Mucosa of rectum (tissue), 2 donors: ENCODE measurements at regions not wholly inside any gene's neighbourhood (a gene's known extent, or its start where the extent isn't known, plus 50 kb on each side); places are given as distances from the start of the nearest gene placed in this dataset.
"Not testable (repeated sequence)": the region's sequence is repeated elsewhere in the genome, so short reads cannot be mapped to it uniquely, and the experiment has no call there.

ENCODE experiments used
- H3K27ac ChIP-seq, 2 donors: one replicate each; pipeline ENCODE4 v1.7.0; 2013; ENCODE audit warnings: inconsistent platforms in 2 of 2, low read depth in 2 of 2, low read length in 2 of 2
- H3K27me3 ChIP-seq, 2 donors: one replicate each; pipeline ENCODE4 v1.7.0; 2013; ENCODE audit warnings: low read length in 2 of 2; ENCODE audit not compliant: control insufficient read depth in 2 of 2, insufficient read depth in 2 of 2
- H3K36me3 ChIP-seq, 2 donors: one replicate each; pipeline ENCODE4 v1.7.0; 2013; ENCODE audit warnings: low read length in 2 of 2; ENCODE audit not compliant: control insufficient read depth in 2 of 2, insufficient read depth in 2 of 2
- H3K4me1 ChIP-seq, 2 donors: one replicate each; pipeline ENCODE4 v1.7.0; 2013; ENCODE audit warnings: low read length in 2 of 2, mild to moderate bottlenecking in 1 of 2; ENCODE audit not compliant: control insufficient read depth in 2 of 2, insufficient read depth in 2 of 2
- H3K4me3 ChIP-seq, 2 donors: one replicate each; pipeline ENCODE4 v1.7.0; 2013; ENCODE audit warnings: low read length in 2 of 2
- H3K9ac ChIP-seq, 2 donors: one replicate each; pipeline ENCODE4 v1.7.0; 2013; ENCODE audit warnings: low read length in 2 of 2, low read depth in 1 of 2, mild to moderate bottlenecking in 1 of 2
- H3K9me3 ChIP-seq, 2 donors: one replicate each; pipeline ENCODE4 v1.7.0; 2013; ENCODE audit warnings: low read length in 2 of 2; ENCODE audit not compliant: control insufficient read depth in 2 of 2
- donor health status: healthy.
- donor health status: Normal muscosa, but diverticular disease.

DNA sequence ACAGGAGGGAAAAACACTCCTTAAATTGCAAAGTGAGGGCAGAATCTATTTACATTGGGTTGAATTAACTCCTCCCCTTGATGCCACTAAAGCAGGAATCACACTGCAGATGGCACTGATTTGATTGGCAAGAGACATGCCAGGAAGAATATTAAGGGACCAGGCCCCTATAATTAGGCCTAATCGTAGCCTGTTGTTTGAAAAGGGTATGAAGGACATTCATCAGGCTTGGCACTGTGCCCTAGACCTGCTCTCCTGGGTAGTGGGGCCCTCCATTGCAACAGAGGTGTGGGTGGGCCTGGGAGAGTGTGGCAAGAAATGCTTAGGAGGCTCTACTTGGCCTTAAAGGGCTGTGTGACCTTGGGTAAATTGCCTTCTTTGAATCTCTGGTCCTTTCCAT lies 102.3 kb downstream of the SINHCAF start:
- H3K27me3 ChIP-seq, H3K36me3 ChIP-seq, H3K4me3 ChIP-seq, H3K9ac ChIP-seq, H3K27ac ChIP-seq, H3K9me3 ChIP-seq, H3K4me1 ChIP-seq: not testable (repeated sequence)

DNA sequence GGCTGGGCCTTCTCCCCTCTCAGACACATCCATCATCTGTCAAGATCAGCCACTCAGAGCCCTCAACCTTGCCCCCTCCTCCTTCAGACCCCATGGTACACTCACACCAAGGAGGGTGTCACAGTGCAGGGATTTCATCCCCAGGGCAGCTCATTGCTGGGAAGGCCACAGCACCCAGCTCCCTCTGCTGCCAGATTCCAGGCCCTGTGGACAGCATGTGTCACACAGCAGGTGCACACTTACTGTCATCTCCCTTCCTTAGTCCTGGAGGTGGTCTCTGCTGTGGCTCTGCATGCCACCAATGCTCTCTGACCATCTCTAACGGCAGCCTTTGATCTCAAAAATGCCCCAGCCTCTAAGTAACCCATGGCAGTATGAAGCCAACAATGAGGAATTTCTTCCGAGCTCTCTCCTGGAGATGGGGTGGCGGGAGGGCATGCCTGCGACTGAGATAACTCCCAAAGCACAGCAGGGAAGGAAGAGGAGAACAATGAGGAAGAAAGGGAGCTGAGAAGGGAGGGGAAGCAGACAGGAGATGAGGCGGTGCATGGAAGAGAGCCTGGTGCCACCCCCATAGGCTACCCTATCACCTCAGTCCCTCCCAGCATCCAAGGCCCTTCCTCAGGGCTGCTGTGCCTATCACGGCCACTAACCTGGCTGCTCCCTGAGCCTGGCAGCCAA lies 101.0 kb downstream of the SINHCAF start:
- H3K4me1 ChIP-seq = peaks cover 0 to 2% of the 10 kb centered on the region in 2 donors

DNA sequence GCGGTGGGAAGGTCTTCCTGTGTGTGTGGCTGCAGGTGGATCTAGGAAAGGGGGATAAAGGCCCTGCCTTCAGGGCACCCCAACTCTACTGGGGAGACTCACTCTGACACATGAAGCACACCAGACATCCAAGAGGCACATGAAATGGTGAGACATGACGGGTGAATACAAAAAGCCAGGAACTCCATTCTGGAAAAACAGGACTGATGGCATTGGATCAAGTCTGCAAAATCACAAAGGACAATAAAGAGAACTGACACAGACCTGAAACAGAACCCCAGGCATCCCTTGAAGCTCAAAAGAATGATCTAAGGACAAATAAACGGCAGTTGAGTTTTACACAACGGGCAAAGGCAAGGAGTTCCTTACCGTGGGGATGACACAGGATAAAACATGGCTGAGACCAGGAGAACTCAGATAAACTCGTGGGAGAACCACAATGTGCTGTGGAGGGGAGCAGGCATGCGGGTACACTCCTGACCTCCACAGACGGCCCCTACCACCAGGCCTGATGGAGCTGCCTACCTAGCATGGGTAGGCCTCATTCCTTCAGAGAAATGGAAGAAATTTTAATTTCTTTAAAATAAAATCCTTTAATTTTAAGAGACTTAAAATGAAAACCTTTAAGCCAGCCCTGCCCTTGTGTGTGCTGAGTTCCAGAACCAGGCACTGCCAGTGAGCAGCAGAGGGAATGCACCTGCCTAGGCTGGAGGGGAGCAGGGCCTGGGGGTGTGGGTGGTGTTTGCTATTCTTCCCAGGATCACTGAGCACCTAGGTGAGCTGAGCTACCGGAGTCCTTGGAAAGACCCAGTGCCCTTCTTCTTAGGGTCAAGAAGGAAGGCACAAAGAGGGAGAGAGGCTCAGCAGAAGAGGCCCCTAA lies 100.1 kb downstream of the SINHCAF start:
- Histone ChIP-seq H3K9me3 (no peaks in the 10 kb centered on the region), H3K27ac (no peak overlapping the region)

More for the DNA sequence above, 101.0 kb downstream of the SINHCAF start:
- no peak overlapping the region for H3K27ac ChIP-seq
- H3K4me3 ChIP-seq = no peak overlapping the region
- no peaks in the 10 kb centered on the region for H3K36me3 ChIP-seq
- H3K9ac ChIP-seq = no peak overlapping the region
- H3K9me3 ChIP-seq = no peaks in the 10 kb centered on the region
- H3K27me3 ChIP-seq = no peaks in the 10 kb centered on the region

DNA sequence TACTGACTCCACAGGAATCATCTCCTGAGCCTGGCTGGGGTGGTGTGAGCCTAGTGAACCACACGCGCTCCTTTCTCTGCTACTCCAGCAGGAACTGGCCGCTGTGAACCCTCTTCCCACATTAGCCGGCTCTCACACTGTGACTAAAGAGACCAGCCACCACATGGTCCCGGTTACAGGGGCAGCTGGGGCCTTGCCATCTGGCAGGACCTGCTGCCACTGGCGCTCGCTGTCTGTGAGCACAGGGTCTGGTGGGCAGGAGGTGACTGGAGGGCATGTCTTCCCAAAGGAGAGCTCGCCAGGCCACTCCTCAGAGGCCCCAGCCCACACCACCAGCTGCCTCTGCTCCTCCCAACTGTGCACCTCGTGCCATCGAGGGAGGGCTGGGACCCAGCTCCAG lies 99.3 kb downstream of the SINHCAF start:
- Histone ChIP-seq H3K36me3 (no peaks in the 10 kb centered on the region), H3K4me1 (no peaks in the 10 kb centered on the region), H3K27ac (no peak overlapping the region), H3K9me3 (no peaks in the 10 kb centered on the region), H3K9ac (no peak overlapping the region), H3K4me3 (no peak overlapping the region), H3K27me3 (no peaks in the 10 kb centered on the region)

More for the DNA sequence above, 100.1 kb downstream of the SINHCAF start:
- Histone ChIP-seq H3K4me1 (peaks cover 0 to 2% of the 10 kb centered on the region in 2 donors), H3K36me3 (no peaks in the 10 kb centered on the region), H3K4me3 (no peak overlapping the region), H3K9ac (no peak overlapping the region), H3K27me3 (no peaks in the 10 kb centered on the region)

DNA sequence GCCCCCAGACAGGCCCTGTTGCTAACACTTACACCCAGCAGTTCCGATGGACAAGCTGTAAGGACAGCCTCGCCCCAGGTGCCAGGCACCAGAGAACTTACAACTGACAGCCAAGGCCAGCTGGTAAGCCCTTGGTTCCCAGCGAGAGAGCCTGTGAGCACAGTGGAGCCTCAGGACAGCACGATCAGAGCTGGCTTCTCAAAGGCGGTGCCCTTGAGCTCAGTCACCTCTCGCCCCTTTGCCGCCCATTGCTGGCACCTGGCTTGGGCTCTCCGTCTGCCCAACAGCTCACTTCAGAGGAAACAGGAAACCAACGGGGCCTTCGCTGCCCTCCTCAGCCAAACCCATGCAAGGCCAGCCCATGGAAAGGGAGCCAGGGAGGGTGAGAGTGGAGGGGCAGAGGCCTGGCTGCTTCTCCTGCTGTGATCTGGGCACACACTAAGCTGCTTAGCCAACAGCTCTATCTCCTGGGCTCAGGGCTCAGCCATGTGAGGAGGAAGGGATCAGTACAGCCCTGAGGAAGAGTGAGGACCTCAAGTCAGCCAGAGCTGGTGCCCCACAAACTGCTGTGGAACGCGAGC lies 98.5 kb downstream of the SINHCAF start:
- no peaks in the 10 kb centered on the region for H3K4me1 ChIP-seq
- H3K36me3 ChIP-seq = no peaks in the 10 kb centered on the region
- no peaks in the 10 kb centered on the region for H3K9me3 ChIP-seq
- no peak overlapping the region for H3K4me3 ChIP-seq
- no peak overlapping the region for H3K9ac ChIP-seq
- no peaks in the 10 kb centered on the region for H3K27me3 ChIP-seq
- no peak overlapping the region for H3K27ac ChIP-seq

DNA sequence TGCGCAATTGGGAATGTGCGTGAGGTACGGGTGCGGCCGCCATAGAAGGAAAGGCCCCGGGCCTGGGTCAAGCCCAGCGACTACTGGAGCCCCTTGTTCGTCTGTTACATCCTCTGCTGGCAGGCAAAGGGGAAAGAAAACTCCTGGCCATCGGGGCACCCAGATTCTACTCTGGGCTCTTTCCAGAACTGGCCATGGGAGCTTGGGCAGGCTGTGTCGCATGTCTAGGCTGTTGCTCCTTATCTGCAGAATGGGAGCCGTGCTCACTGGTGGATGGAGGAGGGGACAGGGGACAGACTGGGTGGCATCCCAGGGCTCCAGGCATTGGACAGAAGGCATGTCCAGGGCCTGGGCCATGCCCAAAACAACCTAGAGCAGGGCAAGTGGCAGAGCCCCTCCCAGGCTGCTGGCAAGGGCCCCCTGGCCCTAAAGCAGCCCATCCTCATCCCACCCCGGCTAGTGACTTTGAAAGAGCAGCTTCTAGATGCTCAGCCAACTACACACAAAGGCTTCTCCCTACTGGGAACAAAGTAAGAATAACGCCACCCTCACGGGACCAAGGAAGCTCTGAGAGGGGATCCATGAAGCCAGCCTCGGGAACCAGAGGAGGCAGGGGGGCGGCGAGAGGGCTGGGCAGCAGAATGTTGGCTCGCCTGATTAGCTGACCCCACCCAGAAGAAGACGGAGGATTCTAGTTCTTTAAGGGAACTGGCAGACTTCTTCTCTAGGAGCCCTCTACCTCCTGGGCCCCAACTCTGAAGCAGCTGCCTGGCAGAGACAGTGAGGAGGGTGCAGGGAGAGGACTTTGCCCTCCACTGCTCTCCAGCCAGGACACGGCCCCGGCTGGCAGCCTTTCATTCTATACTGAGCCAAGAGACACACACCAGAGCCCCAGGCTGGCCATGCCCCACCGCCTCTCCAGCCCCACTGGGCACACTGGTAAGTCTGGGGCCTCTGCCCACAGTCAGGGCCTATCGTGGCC lies 96.8 kb downstream of the SINHCAF start:
- H3K4me1 ChIP-seq = no peaks in the 10 kb centered on the region
- H3K9me3 ChIP-seq = no peaks in the 10 kb centered on the region
- H3K27me3 ChIP-seq = no peaks in the 10 kb centered on the region
- H3K27ac ChIP-seq = no peak overlapping the region
- no peak overlapping the region for H3K9ac ChIP-seq
- no peaks in the 10 kb centered on the region for H3K36me3 ChIP-seq
- no peak overlapping the region for H3K4me3 ChIP-seq

DNA sequence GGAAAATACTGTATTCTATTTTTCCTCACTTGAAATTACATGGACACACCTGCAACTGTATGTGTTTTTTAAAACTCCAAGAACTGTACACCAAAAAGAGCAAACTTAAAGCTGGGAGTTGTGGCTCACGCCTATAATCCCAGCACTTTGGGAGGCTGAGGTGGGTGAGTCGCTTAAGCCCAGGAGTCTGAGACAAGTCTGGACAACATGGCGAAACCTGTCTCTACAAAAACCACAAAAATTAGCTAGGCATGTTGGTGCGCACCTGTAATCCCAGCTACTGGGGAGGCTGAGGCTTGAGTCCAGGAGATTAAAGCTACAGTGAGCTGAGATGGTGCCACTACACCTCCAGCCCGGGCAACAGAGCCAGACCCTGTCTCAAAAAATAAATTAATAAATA lies 95.9 kb downstream of the SINHCAF start:
- no peak overlapping the region for H3K4me3 ChIP-seq
- H3K9ac ChIP-seq = no peak overlapping the region
- H3K27me3 ChIP-seq = no peaks in the 10 kb centered on the region
- no peak overlapping the region for H3K27ac ChIP-seq
- H3K9me3 ChIP-seq = no peaks in the 10 kb centered on the region
- no peaks in the 10 kb centered on the region for H3K36me3 ChIP-seq
- H3K4me1 ChIP-seq = peaks cover 0 to 3% of the 10 kb centered on the region in 2 donors
